Kidney (tissue), 13 donors: ENCODE measurements at regions not wholly inside any gene's neighbourhood (a gene's known extent, or its start where the extent isn't known, plus 50 kb on each side); places are given as distances from the start of the nearest gene placed in this dataset.
"Not testable (repeated sequence)": the region's sequence is repeated elsewhere in the genome, so short reads cannot be mapped to it uniquely, and the experiment has no call there.

Source experiments
- DNase-seq, 5 donors: peaks; one replicate each; pipeline ENCODE4 v3.0.0-alpha.2; 2013 to 2020
- FAIRE-seq: peaks from 2 replicates; lab custom pipeline; 2012; peaks lifted over from hg19 to GRCh38; lab: Jason Lieb, UNC
- H3K27ac ChIP-seq, 2 donors: one replicate each; pipeline ENCODE4 v1.7.0; 2013; ENCODE audit warnings: low read depth in 2 of 2, low read length in 2 of 2, inconsistent platforms in 1 of 2
- H3K27me3 ChIP-seq: one replicate; pipeline ENCODE4 v1.7.1; 2013; ENCODE audit warnings: low read length, inconsistent platforms; ENCODE audit not compliant: control insufficient read depth, insufficient read depth
- H3K36me3 ChIP-seq, 3 donors: one replicate each; pipeline versions ENCODE4 v1.7.0 to v1.7.1; 2013; ENCODE audit warnings: low read length in 3 of 3, control low read depth in 1 of 3, inconsistent platforms in 1 of 3; ENCODE audit not compliant: insufficient read depth in 3 of 3, control insufficient read depth in 2 of 3
- H3K4me1 ChIP-seq, 3 donors: one replicate each; pipeline versions ENCODE4 v1.7.0 to v1.7.1; 2013; ENCODE audit warnings: low read length in 3 of 3, inconsistent platforms in 1 of 3, low read depth in 1 of 3; ENCODE audit not compliant: control insufficient read depth in 2 of 3, insufficient read depth in 2 of 3
- H3K4me3 ChIP-seq, 3 donors: one replicate each; pipeline versions ENCODE4 v1.7.0 to v1.8.1; 2013; ENCODE audit warnings: low read length in 3 of 3, control low read depth in 1 of 3, inconsistent platforms in 1 of 3
- H3K9ac ChIP-seq, 3 donors: one replicate each; pipeline versions ENCODE4 v1.7.0 to v1.7.1; 2013; ENCODE audit warnings: low read length in 3 of 3, control low read depth in 1 of 3, inconsistent platforms in 1 of 3
- H3K9me3 ChIP-seq, 3 donors: one replicate each; pipeline versions ENCODE4 v1.7.0 to v1.7.1; 2013; ENCODE audit warnings: low read length in 3 of 3, control low read depth in 1 of 3, inconsistent platforms in 1 of 3; ENCODE audit not compliant: control insufficient read depth in 2 of 3, insufficient read depth in 1 of 3
- intact Hi-C: fragments of 100-400 bp; cut with DNase I; formaldehyde crosslinking; loops from one replicate; pipeline ENCODE4 v1.11.1; 2022
- TF ChIP-seq, protein P1 (sequence below): IDR thresholded peaks from 3 replicates; pipeline ENCODE4 v1.5.1; 2012; ENCODE audit warnings: mild to moderate bottlenecking, moderate library complexity, borderline replicate concordance; ENCODE audit not compliant: insufficient read depth; ENCODE audit errors: extremely low read depth
- donor health status: control.
- donor health status: control.
- donor health status: control.
- donor health status: control.
- donor health status: control.
- donor health status: DM: yes; HTN: yes; CAD: no.
- donor health status: Normal renal cell carcinoma (clear cell type).

DNA sequence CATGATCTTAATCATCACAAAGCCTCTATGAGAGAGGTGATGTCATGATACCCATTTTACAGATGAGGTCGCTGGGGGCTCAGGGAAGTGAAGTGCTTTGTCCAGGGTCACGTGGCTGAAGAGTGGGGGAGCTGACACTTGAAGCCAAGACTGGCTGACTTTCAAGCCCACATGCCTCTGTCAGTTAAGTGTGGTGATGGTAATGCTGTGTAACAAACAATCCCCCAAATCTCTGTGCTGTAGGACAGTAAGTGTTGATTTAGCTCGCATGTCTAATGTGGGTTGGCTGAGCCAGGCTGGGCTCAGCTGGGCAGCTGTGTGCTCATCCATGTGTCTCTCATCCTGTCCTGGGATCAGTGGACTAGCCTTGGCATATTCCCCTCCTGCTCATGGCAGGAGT, 87.1 kb upstream of the GRK3 start:
- H3K27ac ChIP-seq, result no peak overlapping the region
- no peak overlapping the region for H3K4me3 ChIP-seq
- H3K27me3 ChIP-seq, result no peaks in the 10 kb centered on the region
- peaks cover 5 to 12% (median 7%) of the 10 kb centered on the region in 3 donors for H3K4me1 ChIP-seq
- no peak for FAIRE-seq
- H3K36me3 ChIP-seq, result no peaks in the 10 kb centered on the region
- intact Hi-C loops, result no loop called here
- no peak for DNase-seq
- no peaks in the 10 kb centered on the region for H3K9me3 ChIP-seq
- TF ChIP-seq, protein P1, sequence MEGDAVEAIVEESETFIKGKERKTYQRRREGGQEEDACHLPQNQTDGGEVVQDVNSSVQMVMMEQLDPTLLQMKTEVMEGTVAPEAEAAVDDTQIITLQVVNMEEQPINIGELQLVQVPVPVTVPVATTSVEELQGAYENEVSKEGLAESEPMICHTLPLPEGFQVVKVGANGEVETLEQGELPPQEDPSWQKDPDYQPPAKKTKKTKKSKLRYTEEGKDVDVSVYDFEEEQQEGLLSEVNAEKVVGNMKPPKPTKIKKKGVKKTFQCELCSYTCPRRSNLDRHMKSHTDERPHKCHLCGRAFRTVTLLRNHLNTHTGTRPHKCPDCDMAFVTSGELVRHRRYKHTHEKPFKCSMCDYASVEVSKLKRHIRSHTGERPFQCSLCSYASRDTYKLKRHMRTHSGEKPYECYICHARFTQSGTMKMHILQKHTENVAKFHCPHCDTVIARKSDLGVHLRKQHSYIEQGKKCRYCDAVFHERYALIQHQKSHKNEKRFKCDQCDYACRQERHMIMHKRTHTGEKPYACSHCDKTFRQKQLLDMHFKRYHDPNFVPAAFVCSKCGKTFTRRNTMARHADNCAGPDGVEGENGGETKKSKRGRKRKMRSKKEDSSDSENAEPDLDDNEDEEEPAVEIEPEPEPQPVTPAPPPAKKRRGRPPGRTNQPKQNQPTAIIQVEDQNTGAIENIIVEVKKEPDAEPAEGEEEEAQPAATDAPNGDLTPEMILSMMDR, result no peak
- H3K9ac ChIP-seq, result no peak overlapping the region

DNA sequence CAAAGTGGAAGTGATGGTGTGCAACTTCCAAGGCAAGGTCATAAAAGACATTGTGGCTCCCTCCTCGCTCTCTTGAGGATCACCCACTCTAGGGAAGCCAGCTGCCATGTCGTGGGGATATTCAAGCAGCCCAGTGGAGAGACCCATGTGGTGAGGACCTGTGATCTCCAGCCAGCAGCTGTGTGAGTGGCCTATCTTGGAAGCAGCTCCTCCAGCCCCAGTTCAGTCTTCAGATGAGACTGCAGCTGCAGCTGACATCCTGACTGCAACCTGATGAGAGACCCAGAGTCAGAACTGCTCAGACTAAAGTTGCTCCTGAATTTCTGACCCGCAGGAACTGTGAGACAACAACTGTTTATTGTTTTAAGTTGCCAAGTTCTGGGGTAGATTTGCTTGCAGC, 86.4 kb upstream of the GRK3 start:
- TF ChIP-seq, protein P1, result no peak
- Histone ChIP-seq H3K27me3 (no peaks in the 10 kb centered on the region), H3K4me1 (peaks cover 5 to 12% (median 8%) of the 10 kb centered on the region in 3 donors), H3K9me3 (no peaks in the 10 kb centered on the region), H3K9ac (no peak overlapping the region), H3K4me3 (no peak overlapping the region), H3K36me3 (no peaks in the 10 kb centered on the region), H3K27ac (no peak overlapping the region)
- no peak for DNase-seq
- intact Hi-C loops, result no loop called here
- FAIRE-seq, result no peak

DNA sequence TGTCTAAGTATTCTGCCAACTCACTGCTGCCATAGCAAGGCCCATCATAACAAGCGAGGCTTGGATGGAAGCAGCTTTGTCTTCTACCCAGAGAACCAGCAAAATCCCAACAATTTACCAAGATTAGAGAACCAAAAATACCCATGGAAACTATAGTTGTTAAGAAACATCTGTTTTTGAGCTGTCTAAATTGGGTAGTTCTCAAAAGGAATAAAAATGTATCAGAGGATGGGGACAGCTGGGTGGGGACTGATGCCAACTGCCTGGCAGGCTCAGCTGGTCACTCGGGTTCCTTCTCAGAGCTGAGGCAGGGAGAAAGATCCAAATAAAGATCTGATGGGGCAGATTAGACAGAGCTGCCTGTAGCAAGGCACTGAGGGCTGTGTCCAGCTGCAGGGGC, 85.9 kb upstream of the GRK3 start:
- H3K4me1 ChIP-seq, result peaks cover 5 to 12% (median 8%) of the 10 kb centered on the region in 3 donors
- no peaks in the 10 kb centered on the region for H3K9me3 ChIP-seq
- TF ChIP-seq, protein P1, result no peak
- no peak overlapping the region for H3K27ac ChIP-seq
- intact Hi-C loops, result no loop called here
- no peak overlapping the region for H3K4me3 ChIP-seq
- H3K36me3 ChIP-seq, result no peaks in the 10 kb centered on the region
- DNase-seq, result no peak
- no peak overlapping the region for H3K9ac ChIP-seq
- FAIRE-seq, result no peak
- no peaks in the 10 kb centered on the region for H3K27me3 ChIP-seq

DNA sequence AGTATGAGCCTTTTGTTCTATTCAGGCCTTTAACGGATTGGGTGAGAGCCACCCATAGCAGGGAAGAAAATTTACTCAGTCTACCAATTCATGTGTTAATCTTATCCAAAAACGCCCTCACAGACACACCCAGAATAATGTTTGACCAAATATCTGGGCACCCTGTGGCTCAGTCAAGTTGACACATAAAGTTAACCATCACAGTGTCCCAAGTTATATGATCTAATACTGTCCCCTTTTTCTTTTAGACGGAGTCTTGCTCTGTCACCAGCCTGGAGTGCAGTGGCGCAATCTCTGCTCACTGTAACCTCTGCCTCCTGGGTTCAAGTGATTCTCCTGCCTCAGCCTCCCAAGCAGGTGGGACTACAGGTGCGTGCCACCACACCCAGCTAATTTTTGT, 83.6 kb upstream of the GRK3 start:
- intact Hi-C loops, H3K4me1 ChIP-seq, H3K36me3 ChIP-seq, H3K27ac ChIP-seq, H3K4me3 ChIP-seq, H3K9ac ChIP-seq, DNase-seq, FAIRE-seq, H3K27me3 ChIP-seq, H3K9me3 ChIP-seq: not testable (repeated sequence)
